Activated T-helper 17 cell treated with anti-CD3 and anti-CD28 coated beads, Interleukin-2, amount 50 U/mL, for 72 hours (primary cell): ENCODE measurements at regions not wholly inside any gene's neighbourhood (a gene's known extent, or its start where the extent isn't known, plus 50 kb on each side); places are given as distances from the start of the nearest gene placed in this dataset.

ENCODE experiments used
- ATAC-seq: fragments of 150-1000 bp; cut with Tn5 transposase; replicated peaks from 2 replicates; pipeline ENCODE4 v1.10.0; 2021; ENCODE audit warnings: mild to moderate bottlenecking, moderate library complexity
- H3K27ac Mint-ChIP-seq: one replicate; pipeline ENCODE4 v1.8.0; 2022; ENCODE audit warnings: mixed read lengths
- H3K27me3 Mint-ChIP-seq: one replicate; pipeline ENCODE4 v1.8.0; 2022; ENCODE audit warnings: mixed read lengths
- H3K36me3 Mint-ChIP-seq: one replicate; pipeline ENCODE4 v1.8.0; 2022; ENCODE audit warnings: low read depth, mild to moderate bottlenecking, mixed read lengths
- H3K4me1 Mint-ChIP-seq: one replicate; pipeline ENCODE4 v1.8.0; 2022; ENCODE audit warnings: mixed read lengths
- H3K4me3 Mint-ChIP-seq: one replicate; pipeline ENCODE4 v1.8.0; 2022; ENCODE audit warnings: mild to moderate bottlenecking, mixed read lengths
- H3K9me3 Mint-ChIP-seq: one replicate; pipeline ENCODE4 v1.8.0; 2022; ENCODE audit warnings: mixed read lengths

DNA sequence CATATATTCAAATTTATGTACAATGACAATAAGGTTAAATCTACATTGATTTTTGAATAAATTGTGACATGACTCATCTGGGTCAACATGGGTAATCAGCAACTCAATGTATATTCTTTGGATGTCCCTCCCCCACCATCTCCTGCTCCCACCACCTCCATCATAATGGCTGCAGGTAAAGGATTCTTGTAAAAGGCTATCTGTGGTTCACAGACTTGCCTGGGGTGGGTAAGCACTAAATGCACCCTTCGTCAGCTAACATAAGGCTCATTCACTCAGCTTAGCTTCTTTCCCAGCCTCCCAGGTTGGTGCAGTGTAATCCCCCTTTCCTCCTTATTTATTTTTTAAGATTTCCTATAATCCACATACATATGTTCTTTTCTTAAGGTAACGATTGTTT, 355.7 kb upstream of the DPYD start:
- Mint-ChIP-seq H3K9me3 (no peaks in the 10 kb centered on the region), H3K36me3 (no peaks in the 10 kb centered on the region), H3K27ac (no peak overlapping the region), H3K27me3 (no peaks in the 10 kb centered on the region), H3K4me1 (no peaks in the 10 kb centered on the region), H3K4me3 (no peak overlapping the region)
- ATAC-seq = no peak

DNA sequence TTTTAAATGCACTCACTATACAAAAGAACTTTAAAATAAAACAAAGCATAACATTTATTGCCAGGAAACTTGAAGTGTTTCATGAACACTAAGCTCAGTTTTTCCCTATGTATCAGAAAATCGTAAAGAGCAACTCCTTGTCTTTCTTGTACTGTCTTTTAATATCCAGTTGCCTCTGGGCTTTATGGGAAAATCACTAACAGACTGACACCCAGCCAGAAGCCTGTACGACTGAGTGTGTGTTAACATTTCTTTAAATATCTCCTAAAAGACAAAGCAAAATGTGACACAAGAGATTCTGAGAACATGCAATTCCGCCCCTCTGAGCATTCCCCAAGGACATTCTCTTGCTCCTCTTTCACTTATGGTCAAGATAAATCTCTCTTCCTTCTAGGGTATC, 347.5 kb upstream of the DPYD start:
- H3K4me3 Mint-ChIP-seq = no peak overlapping the region
- no peaks in the 10 kb centered on the region for H3K9me3 Mint-ChIP-seq
- no peak for ATAC-seq
- no peak overlapping the region for H3K27ac Mint-ChIP-seq
- H3K36me3 Mint-ChIP-seq = no peaks in the 10 kb centered on the region
- no peaks in the 10 kb centered on the region for H3K4me1 Mint-ChIP-seq
- H3K27me3 Mint-ChIP-seq = no peaks in the 10 kb centered on the region

DNA sequence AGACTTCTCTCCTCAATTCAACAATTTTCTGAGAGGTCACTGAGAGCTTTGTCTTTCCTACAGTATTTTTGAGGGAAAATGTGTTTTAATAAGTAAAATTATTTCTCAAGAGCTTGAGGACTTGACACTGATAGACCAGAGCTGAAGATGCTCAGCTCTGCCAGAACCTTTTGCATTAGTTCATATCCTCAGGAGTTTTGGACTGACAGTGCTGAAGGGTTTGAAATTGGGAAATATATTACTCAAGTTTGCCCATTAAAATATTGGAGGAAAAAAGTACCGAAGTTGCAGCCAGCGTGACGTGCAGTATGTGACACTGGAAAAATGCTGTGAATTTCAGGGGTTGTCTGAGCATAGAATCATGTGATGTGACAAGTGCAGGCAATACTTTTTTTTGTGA, 346.6 kb upstream of the DPYD start:
- no peak for ATAC-seq
- H3K4me1 Mint-ChIP-seq = no peaks in the 10 kb centered on the region
- no peaks in the 10 kb centered on the region for H3K9me3 Mint-ChIP-seq
- no peak overlapping the region for H3K27ac Mint-ChIP-seq
- H3K36me3 Mint-ChIP-seq = no peaks in the 10 kb centered on the region
- no peaks in the 10 kb centered on the region for H3K27me3 Mint-ChIP-seq
- H3K4me3 Mint-ChIP-seq = no peak overlapping the region

DNA sequence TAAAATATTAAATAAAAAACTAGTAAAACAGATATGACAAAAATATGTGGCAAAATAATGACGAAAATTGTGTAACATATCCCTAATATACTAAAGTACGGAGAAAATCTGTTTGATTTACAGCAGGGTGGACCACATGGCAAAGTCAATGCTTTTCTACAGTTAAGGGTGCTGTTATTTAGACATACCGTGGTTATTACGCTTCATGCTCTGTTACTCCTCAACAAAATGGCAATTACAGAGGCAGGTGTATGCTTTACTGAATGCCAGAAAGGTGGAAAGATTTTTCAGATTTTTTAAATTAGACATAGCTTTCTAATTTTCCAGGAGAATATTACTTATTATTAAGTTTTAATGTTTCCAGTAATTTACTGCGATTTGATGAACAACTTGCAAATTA, 343.9 kb upstream of the DPYD start:
- Mint-ChIP-seq H3K9me3 (no peaks in the 10 kb centered on the region), H3K4me3 (no peak overlapping the region), H3K27me3 (no peaks in the 10 kb centered on the region), H3K27ac (no peak overlapping the region), H3K4me1 (no peaks in the 10 kb centered on the region), H3K36me3 (no peaks in the 10 kb centered on the region)
- ATAC-seq = no peak

DNA sequence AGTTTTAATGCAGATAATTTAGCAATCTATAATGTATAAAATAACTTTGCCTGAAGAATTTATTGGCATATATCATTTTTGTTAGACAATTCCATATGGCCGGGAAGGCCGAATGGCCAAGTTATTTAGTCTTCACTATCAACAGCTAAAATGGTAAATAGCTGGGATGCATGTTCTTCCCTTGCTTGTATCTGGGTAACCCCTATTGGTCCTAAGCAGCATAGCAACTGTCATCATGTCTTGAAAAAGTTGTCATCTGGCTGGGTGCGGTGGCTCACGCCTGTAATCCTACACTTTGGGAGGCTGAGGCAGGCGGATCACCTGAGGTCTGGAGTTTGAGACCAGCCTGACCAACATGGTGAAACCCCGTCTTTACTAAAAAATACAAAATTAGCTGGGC, 340.0 kb upstream of the DPYD start:
- H3K36me3 Mint-ChIP-seq = no peaks in the 10 kb centered on the region
- no peaks in the 10 kb centered on the region for H3K27me3 Mint-ChIP-seq
- ATAC-seq = no peak
- H3K4me3 Mint-ChIP-seq = no peak overlapping the region
- no peaks in the 10 kb centered on the region for H3K4me1 Mint-ChIP-seq
- no peak overlapping the region for H3K27ac Mint-ChIP-seq
- no peaks in the 10 kb centered on the region for H3K9me3 Mint-ChIP-seq

DNA sequence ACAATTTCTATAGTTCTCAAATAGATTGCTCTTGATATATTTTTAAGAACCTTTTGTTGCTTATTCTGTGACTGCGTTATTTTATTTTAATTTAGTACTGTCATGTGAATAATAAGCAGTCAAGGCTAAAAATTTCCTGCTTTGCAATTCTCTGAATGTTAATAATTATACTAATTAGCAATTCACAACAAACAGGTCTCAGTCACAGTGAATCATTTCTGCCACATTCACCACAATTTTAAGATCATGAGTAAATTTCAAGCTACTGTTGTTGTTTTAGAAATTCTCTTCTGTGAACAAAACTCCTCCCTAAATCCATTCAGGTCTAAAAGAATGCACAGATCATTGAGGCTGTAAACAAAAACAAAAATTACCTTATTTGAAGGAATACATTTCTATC, 339.6 kb upstream of the DPYD start:
- Mint-ChIP-seq H3K4me3 (no peak overlapping the region), H3K9me3 (no peaks in the 10 kb centered on the region), H3K27me3 (no peaks in the 10 kb centered on the region), H3K4me1 (no peaks in the 10 kb centered on the region), H3K27ac (no peak overlapping the region), H3K36me3 (no peaks in the 10 kb centered on the region)
- ATAC-seq = no peak

DNA sequence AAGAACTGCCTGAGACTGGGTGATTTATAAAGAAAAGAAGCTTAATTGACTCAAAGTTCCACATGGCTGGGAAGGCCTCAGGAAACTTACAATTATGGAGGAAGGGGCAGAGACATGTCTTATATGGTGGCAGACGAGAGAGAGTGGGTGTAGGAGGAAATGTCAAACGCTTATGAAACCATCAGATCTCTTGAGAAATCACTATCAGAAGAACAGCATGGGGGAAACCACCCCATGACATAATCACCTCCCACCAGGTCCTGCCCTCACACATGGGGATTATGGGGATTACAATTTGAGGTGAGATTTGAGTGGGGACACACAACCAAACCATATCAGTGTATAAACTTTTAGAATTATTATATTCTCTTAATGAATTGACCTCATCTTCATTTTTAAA, 335.9 kb upstream of the DPYD start:
- Mint-ChIP-seq H3K27ac (no peak overlapping the region), H3K36me3 (no peaks in the 10 kb centered on the region), H3K9me3 (no peaks in the 10 kb centered on the region), H3K4me1 (no peaks in the 10 kb centered on the region), H3K4me3 (no peak overlapping the region), H3K27me3 (no peaks in the 10 kb centered on the region)
- peak; percentile 61 for ATAC-seq

DNA sequence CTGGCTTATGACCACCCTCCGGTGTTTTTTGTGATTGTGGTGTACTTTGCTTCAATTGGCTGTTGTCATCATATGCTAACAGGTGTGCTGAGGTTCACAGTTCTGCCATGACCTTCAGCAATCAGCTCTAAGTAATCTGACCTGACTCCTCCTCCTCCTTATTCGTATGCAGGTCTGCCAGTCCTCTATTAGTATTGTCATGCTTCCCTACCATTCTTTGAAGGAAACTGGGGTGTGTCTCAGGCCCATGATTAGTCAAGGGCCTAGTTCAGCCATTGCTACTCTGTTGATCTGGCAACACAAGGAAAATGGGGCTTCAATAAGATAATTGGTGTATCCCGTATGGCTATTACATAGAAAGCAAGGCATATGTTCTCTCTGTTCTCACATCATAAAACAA, 332.3 kb upstream of the DPYD start:
- Mint-ChIP-seq H3K4me3 (no peak overlapping the region), H3K9me3 (peaks cover 9% of the 10 kb centered on the region), H3K36me3 (no peaks in the 10 kb centered on the region), H3K4me1 (no peaks in the 10 kb centered on the region), H3K27ac (no peak overlapping the region), H3K27me3 (peaks cover 3% of the 10 kb centered on the region)
- ATAC-seq = no peak

DNA sequence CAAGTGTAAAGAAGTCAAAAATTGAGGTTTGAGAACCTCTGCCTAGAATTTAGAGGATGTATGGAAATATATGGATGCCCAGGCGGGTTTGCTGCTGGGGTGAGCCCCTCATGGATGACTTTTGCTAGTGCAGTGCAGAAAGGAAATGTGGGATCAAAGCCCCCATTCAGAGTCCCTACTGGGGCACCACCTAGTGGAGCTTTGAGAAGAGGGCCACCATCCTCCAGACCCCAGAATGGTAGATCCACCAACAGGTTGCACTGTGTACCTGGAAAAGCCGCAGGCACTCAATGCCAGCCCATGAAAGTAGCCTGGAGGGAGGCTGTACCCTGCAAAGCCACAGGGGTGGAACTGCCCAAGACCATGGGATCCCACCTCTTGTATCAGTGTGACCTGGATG, 330.7 kb upstream of the DPYD start:
- Mint-ChIP-seq H3K4me3 (no peak overlapping the region), H3K9me3 (peaks cover 9% of the 10 kb centered on the region), H3K36me3 (no peaks in the 10 kb centered on the region), H3K27me3 (peaks cover 3% of the 10 kb centered on the region), H3K27ac (no peak overlapping the region), H3K4me1 (no peaks in the 10 kb centered on the region)
- ATAC-seq = no peak

DNA sequence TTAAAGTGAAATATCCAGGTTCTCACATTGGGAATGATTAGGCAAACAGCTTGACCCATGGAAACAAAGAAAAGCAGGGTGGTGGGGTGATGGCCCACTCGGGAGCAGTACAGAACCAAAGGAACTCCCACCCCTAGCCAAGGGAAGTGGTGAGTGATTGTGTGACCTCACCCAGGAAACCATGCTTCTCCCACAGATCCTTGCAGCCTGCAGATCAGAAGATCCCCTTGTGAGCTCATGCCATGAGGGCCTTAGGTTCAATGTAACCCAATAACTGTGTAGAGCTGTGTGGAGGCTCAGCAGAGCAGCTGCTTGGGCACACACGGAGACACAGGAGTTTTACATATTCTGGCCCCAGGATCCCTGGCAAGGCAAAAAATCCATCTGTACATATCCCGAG, 311.8 kb upstream of the DPYD start:
- Mint-ChIP-seq H3K4me1 (no peaks in the 10 kb centered on the region), H3K27ac (no peak overlapping the region), H3K27me3 (no peaks in the 10 kb centered on the region)

DNA sequence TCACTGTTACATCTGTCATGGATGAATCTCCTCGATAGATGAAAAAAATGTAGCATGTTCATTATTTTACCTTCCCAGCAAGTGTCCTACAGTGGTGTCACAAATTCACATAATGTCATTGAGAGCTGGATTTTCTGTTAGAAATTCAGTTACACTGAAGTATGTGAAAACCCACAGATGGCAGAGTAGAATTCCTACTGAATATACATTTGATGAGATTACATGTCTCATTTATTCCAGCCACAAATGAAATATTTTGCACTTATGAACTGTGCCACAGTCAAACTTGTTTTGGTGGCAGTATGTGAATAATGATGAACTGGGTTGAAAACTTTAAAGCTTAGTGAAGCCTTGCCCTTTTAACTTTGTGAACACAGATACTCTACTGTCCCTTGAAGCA, 301.9 kb upstream of the DPYD start:
- peaks cover 3% of the 10 kb centered on the region for H3K27me3 Mint-ChIP-seq
- H3K9me3 Mint-ChIP-seq = no peaks in the 10 kb centered on the region
- H3K4me3 Mint-ChIP-seq = no peak overlapping the region
- no peaks in the 10 kb centered on the region for H3K4me1 Mint-ChIP-seq
- H3K36me3 Mint-ChIP-seq = no peaks in the 10 kb centered on the region
- ATAC-seq = no peak
- H3K27ac Mint-ChIP-seq = no peak overlapping the region

More for the DNA sequence above, 311.8 kb upstream of the DPYD start:
- Mint-ChIP-seq H3K36me3 (no peaks in the 10 kb centered on the region), H3K4me3 (no peak overlapping the region), H3K9me3 (peaks cover 16% of the 10 kb centered on the region)
- no peak for ATAC-seq

DNA sequence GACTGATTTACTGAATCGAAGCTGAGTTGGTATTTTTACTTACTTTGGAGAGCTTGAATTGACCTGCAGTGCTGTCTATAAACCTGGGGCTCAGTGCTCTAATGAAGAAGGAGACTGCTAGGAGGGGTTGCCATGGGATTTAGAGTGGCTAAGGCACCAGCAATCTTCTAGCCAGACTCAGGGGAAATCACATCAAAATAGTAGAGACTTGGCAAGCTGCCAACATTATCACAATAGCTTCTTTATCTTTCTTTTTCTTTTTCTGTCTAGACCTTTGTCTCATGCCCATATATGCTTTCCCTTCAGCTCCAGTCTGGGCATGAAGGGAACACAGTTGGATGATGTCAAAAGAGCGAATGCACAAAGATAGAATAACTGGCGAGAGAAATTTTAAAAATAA, 301.1 kb upstream of the DPYD start:
- H3K9me3 Mint-ChIP-seq = no peaks in the 10 kb centered on the region
- peaks cover 3% of the 10 kb centered on the region for H3K27me3 Mint-ChIP-seq
- H3K4me1 Mint-ChIP-seq = no peaks in the 10 kb centered on the region
- no peak for ATAC-seq
- H3K27ac Mint-ChIP-seq = no peak overlapping the region
- H3K36me3 Mint-ChIP-seq = no peaks in the 10 kb centered on the region
- no peak overlapping the region for H3K4me3 Mint-ChIP-seq

DNA sequence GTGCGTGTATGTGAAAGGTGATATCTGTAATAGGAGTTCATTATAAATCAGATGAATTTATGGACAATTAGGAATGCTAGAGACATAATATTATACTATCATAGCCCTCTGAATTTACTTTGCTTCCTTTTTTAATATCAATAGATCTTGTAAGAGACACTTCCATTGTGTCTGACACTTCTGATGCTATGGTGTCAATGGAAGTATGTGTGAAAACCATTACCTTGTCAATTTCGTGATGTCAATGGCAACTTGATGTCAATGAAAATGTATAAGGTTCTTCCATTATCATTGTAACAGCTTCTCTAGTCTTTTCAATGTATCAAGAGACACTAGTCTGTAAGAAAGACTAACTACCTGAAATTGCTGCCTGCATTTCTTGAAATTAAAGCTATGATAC, 296.8 kb upstream of the DPYD start:
- ATAC-seq = no peak
- no peak overlapping the region for H3K27ac Mint-ChIP-seq
- H3K9me3 Mint-ChIP-seq = peaks cover 6% of the 10 kb centered on the region
- H3K27me3 Mint-ChIP-seq = peaks cover 6% of the 10 kb centered on the region
- H3K36me3 Mint-ChIP-seq = no peaks in the 10 kb centered on the region
- H3K4me3 Mint-ChIP-seq = no peak overlapping the region
- H3K4me1 Mint-ChIP-seq = no peaks in the 10 kb centered on the region

DNA sequence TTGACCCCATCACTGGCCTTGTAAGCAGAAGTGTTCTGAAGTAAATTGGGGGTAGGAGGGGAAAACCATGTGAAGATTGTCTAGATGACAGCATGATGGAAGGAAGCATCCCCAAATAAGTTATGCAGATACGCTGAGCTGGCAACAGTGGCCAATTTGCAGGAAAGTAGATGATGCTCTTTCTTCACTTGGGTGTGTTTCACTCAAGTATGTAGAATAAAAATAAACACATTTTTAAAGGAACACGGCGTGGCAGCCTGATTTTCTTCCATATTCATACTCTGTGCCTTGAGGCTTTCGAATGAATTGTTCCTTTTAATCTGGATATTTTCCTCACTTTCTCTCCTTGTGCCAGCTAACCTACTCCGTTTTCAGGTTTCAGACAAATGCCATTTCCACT, 295.5 kb upstream of the DPYD start:
- Mint-ChIP-seq H3K9me3 (peaks cover 6% of the 10 kb centered on the region), H3K36me3 (no peaks in the 10 kb centered on the region), H3K27ac (no peak overlapping the region), H3K4me1 (no peaks in the 10 kb centered on the region), H3K27me3 (peaks cover 3% of the 10 kb centered on the region), H3K4me3 (no peak overlapping the region)
- ATAC-seq = no peak

DNA sequence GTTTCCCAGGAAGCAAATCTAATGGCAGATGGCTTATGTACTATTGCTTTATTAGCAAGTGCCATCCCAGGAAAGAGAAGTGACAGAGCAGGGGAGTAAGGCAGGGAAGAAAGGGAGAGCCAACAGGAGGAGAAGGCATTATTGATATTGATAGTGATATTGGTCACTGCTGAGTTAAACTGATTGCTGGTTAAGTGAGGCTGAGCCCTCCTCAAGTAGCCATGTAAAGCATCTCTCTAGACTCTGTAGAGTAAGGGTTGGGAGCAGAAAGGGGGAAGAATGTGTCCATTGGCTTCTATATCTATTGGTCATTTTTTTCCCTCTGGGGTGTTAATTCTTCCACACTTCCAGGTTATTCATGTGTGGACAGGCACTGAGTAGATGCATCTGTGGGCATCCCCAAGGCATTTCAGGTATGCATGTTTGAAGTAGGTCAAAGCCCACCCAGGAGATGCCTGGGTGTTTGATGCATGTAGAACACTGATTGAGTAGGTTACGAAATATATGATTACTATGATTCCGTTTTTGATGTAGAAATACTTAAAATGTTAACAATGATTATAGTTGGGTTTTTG, 290.5 kb upstream of the DPYD start:
- no peak overlapping the region for H3K4me3 Mint-ChIP-seq
- peaks cover 3% of the 10 kb centered on the region for H3K27me3 Mint-ChIP-seq
- no peaks in the 10 kb centered on the region for H3K36me3 Mint-ChIP-seq
- peaks cover 6% of the 10 kb centered on the region for H3K9me3 Mint-ChIP-seq
- ATAC-seq = no peak
- no peak overlapping the region for H3K27ac Mint-ChIP-seq
- H3K4me1 Mint-ChIP-seq = no peaks in the 10 kb centered on the region

DNA sequence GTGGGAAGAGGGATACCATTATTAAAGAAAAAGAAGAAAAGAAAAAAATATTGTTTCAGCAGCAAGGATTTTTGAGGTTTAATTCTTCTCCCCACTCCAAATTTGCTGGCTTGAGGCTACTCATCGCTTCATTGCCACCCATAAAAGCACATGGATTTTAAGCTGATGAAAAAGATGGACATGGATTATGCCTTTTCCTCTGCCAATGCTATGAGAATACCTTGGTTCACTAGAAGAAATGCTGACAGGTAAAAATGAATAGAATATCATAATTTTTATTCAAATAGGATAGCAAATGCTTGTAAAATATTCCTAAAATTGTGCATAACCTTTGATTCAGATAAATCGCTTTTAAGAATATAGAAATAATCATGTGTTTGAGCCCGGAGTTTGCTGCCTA, 289.7 kb upstream of the DPYD start:
- Mint-ChIP-seq H3K9me3 (peaks cover 4% of the 10 kb centered on the region), H3K27me3 (peaks cover 3% of the 10 kb centered on the region), H3K27ac (no peak overlapping the region), H3K4me1 (no peaks in the 10 kb centered on the region), H3K36me3 (no peaks in the 10 kb centered on the region), H3K4me3 (no peak overlapping the region)
- ATAC-seq = no peak
